ENCODE measurements at regions not wholly inside any gene's neighbourhood (a gene's known extent, or its start where the extent isn't known, plus 50 kb on each side); places are given as distances from the start of the nearest gene placed in this dataset.

DNA sequence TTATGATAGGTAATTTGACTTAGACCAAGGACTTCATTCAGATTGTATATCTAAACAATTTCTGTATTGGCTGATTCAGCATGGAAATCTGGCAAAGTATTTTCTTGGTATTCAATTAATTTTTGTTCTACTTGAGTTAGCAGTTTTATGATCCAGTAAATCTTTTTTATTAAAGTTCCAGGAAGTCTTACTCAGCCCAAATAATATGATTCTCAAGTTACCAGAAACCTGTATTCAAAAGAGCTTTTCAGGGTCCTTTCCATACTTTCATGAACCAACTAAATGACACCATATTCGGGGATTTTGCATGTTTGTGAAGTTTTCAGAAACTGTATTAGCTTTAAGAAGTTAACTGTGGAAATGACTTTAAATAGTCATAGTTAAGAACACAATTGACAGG lies 662.6 kb downstream of the LRFN5 start:
- TF ChIP-seq ZNF33A (CRISPR knock-in tag; IDR thresholded peaks at IDR 0.05; ENCODE audit: borderline replicate concordance) (no peak), MAFK (conservative IDR thresholded peaks at IDR 0.05 in 1 of 2, IDR thresholded peaks at IDR 0.05 in 1 of 2; ENCODE audit: low read length in 2 of 2) (0 out of 4 replicates have a peak, but pooled peaks of 1 of the 2 experiments have one; percentile 2)
- no peaks in the 10 kb centered on the region for H3K4me1 ChIP-seq (ENCODE audit: insufficient read depth, low read length)
- in situ Hi-C loops (cut with HindIII; ENCODE audit: extremely low pct_ligation_motif_present, low pct_unique_long_range_greater_than_20kb) = no loop called here
- no peak overlapping the region for H3K27ac ChIP-seq (ENCODE audit: extremely low read length, insufficient read depth, low read length)
- H2AFZ ChIP-seq (ENCODE audit: low read length) = no peak overlapping the region
- no TSS peak for BruUV-seq (replicated peaks)
- no peaks in the 10 kb centered on the region for H3K79me2 ChIP-seq (ENCODE audit: insufficient read depth, low read length)
- ChIA-PET CTCF (ENCODE audit: low intra/inter-chr PET ratio, low total read pairs) (no interaction called here), POLR2A (no interaction called here)
- H3K4me2 ChIP-seq (ENCODE audit: low read depth, low read length) = no peak overlapping the region
- intact Hi-C loops (cut with micrococcal nuclease; ENCODE audit: unreplicated experiment) = no loop called here
- H3K27me3 ChIP-seq (ENCODE audit: control insufficient read depth in 1 of 2, insufficient read depth in 2 of 2, low read length in 2 of 2) = no peaks in the 10 kb centered on the region
- DNase-seq (ENCODE audit: low spot score) = no peak
- peaks cover 98% of the 10 kb centered on the region for H3K9me3 ChIP-seq (ENCODE audit: low read length)
- no peak for ATAC-seq
- H3K36me3 ChIP-seq (replicated peaks in 1 of 2; ENCODE audit: control insufficient read depth in 1 of 2, insufficient read depth in 2 of 2, low read length in 2 of 2) = no peaks in the 10 kb centered on the region
- no peak overlapping the region for H3K4me3 ChIP-seq (replicated peaks in 1 of 3; ENCODE audit: insufficient read depth in 1 of 3, low read depth in 2 of 3, low read length in 3 of 3)
- FAIRE-seq = no peak
- 1% methylated on average over 1 of the region's 1 CpG for WGBS (ENCODE audit: low lambda C conversion rate)
- H4K20me1 ChIP-seq (ENCODE audit: insufficient read depth, low read length) = no peaks in the 10 kb centered on the region
- no peak overlapping the region for H3K9ac ChIP-seq (ENCODE audit: insufficient read depth, low read depth, low read length)

DNA sequence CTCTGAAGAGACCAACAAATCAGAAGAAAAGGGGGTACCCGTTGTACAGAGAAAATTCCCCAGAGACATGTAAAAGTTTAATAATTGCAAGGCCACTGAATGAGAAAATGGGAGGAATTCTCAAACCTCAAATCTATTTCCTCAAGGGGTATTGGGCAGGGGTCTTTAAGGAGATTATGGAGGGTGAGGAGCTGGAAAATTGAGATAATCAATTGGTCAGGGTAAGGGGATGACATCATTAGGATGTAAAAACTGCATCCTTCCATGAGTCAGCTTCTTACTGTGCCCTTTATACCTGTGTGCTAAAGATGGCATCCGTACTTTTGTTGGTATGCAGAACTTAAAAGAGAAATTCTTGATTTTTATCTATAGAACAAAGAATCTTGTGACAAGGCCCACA lies 641.5 kb downstream of the LRFN5 start:
- no peaks in the 10 kb centered on the region for H3K36me3 ChIP-seq (replicated peaks in 1 of 2; ENCODE audit: control insufficient read depth in 1 of 2, insufficient read depth in 2 of 2, low read length in 2 of 2)
- FAIRE-seq (no peak), DNase-seq (ENCODE audit: low spot score) (no peak), ATAC-seq (no peak)
- no peak overlapping the region for H3K4me2 ChIP-seq (ENCODE audit: low read depth, low read length)
- H3K9ac ChIP-seq (ENCODE audit: insufficient read depth, low read depth, low read length) = no peak overlapping the region
- intact Hi-C loops (cut with micrococcal nuclease; ENCODE audit: unreplicated experiment) (no loop called here), in situ Hi-C loops (cut with HindIII; ENCODE audit: extremely low pct_ligation_motif_present, low pct_unique_long_range_greater_than_20kb) (no loop called here)
- H3K27me3 ChIP-seq (ENCODE audit: control insufficient read depth in 1 of 2, insufficient read depth in 2 of 2, low read length in 2 of 2) = no peaks in the 10 kb centered on the region
- ChIA-PET CTCF (ENCODE audit: low intra/inter-chr PET ratio, low total read pairs) (no interaction called here), POLR2A (no interaction called here)
- H4K20me1 ChIP-seq (ENCODE audit: insufficient read depth, low read length) = no peaks in the 10 kb centered on the region
- H3K4me3 ChIP-seq (replicated peaks in 1 of 3; ENCODE audit: insufficient read depth in 1 of 3, low read depth in 2 of 3, low read length in 3 of 3) = no peak overlapping the region
- no peaks in the 10 kb centered on the region for H3K4me1 ChIP-seq (ENCODE audit: insufficient read depth, low read length)
- no peak overlapping the region for H2AFZ ChIP-seq (ENCODE audit: low read length)
- WGBS (ENCODE audit: low lambda C conversion rate) = 1% methylated on average over 2 of the region's 2 CpGs
- peaks cover 93% of the 10 kb centered on the region for H3K9me3 ChIP-seq (ENCODE audit: low read length)
- no peak overlapping the region for H3K27ac ChIP-seq (ENCODE audit: extremely low read length, insufficient read depth, low read length)
- no TSS peak for BruUV-seq (replicated peaks)
- H3K79me2 ChIP-seq (ENCODE audit: insufficient read depth, low read length) = no peaks in the 10 kb centered on the region
- TF ChIP-seq, protein P1, sequence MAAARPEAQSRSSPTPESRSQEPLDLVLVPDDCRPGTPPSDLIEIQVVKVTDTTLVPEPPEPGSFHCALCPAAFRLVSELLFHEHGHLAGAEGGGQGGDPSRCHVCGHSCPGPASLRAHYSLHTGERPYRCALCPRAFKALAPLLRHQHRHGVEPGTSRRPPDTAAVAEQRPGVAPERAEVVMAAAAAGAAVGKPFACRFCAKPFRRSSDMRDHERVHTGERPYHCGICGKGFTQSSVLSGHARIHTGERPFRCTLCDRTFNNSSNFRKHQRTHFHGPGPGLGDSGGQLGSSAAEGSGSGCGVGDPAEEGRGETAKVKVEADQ (CRISPR knock-in tag; IDR thresholded peaks at IDR 0.05; ENCODE audit: borderline replicate concordance) = no peak
- TF ChIP-seq SAP130 (CRISPR knock-in tag; IDR thresholded peaks at IDR 0.05; ENCODE audit: low read depth) (no peak), CREB1 (IDR thresholded peaks at IDR 0.05) (0 out of 2 replicates have a peak, but pooled peaks have one; percentile 19), CREB1 (CRISPR knock-in tag; IDR thresholded peaks at IDR 0.05) (no peak), ZNF292 (CRISPR knock-in tag; IDR thresholded peaks at IDR 0.05; ENCODE audit: borderline replicate concordance, low read depth) (no peak), ZNF256 (CRISPR knock-in tag; conservative IDR thresholded peaks at IDR 0.05) (no peak), MAF1 (CRISPR knock-in tag; IDR thresholded peaks at IDR 0.05; ENCODE audit: borderline replicate concordance) (no peak)
- TF ChIP-seq, protein P2, sequence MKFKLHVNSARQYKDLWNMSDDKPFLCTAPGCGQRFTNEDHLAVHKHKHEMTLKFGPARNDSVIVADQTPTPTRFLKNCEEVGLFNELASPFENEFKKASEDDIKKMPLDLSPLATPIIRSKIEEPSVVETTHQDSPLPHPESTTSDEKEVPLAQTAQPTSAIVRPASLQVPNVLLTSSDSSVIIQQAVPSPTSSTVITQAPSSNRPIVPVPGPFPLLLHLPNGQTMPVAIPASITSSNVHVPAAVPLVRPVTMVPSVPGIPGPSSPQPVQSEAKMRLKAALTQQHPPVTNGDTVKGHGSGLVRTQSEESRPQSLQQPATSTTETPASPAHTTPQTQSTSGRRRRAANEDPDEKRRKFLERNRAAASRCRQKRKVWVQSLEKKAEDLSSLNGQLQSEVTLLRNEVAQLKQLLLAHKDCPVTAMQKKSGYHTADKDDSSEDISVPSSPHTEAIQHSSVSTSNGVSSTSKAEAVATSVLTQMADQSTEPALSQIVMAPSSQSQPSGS (CRISPR knock-in tag; IDR thresholded peaks at IDR 0.05) = no peak
- TF ChIP-seq, protein P3, sequence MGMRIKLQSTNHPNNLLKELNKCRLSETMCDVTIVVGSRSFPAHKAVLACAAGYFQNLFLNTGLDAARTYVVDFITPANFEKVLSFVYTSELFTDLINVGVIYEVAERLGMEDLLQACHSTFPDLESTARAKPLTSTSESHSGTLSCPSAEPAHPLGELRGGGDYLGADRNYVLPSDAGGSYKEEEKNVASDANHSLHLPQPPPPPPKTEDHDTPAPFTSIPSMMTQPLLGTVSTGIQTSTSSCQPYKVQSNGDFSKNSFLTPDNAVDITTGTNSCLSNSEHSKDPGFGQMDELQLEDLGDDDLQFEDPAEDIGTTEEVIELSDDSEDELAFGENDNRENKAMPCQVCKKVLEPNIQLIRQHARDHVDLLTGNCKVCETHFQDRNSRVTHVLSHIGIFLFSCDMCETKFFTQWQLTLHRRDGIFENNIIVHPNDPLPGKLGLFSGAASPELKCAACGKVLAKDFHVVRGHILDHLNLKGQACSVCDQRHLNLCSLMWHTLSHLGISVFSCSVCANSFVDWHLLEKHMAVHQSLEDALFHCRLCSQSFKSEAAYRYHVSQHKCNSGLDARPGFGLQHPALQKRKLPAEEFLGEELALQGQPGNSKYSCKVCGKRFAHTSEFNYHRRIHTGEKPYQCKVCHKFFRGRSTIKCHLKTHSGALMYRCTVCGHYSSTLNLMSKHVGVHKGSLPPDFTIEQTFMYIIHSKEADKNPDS (CRISPR knock-in tag; IDR thresholded peaks at IDR 0.05) = no peak
- TF ChIP-seq, protein P4, sequence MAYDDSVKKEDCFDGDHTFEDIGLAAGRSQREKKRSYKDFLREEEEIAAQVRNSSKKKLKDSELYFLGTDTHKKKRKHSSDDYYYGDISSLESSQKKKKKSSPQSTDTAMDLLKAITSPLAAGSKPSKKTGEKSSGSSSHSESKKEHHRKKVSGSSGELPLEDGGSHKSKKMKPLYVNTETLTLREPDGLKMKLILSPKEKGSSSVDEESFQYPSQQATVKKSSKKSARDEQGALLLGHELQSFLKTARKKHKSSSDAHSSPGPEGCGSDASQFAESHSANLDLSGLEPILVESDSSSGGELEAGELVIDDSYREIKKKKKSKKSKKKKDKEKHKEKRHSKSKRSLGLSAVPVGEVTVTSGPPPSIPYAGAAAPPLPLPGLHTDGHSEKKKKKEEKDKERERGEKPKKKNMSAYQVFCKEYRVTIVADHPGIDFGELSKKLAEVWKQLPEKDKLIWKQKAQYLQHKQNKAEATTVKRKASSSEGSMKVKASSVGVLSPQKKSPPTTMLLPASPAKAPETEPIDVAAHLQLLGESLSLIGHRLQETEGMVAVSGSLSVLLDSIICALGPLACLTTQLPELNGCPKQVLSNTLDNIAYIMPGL (CRISPR knock-in tag; IDR thresholded peaks at IDR 0.05; ENCODE audit: borderline replicate concordance in 1 of 2, low read depth in 1 of 2) = no peak
